Activated B cell treated with CpG ODN at 0.5 μM for 24 hours (primary cell): ENCODE measurements at regions not wholly inside any gene's neighbourhood (a gene's known extent, or its start where the extent isn't known, plus 50 kb on each side); places are given as distances from the start of the nearest gene placed in this dataset.

ENCODE experiments used
- ATAC-seq: fragments of 200-7000 bp; cut with Tn5 transposase; one replicate; pipeline ENCODE4 v1.10.0; 2021; ENCODE audit warnings: low read depth, mild to moderate bottlenecking, moderate library complexity
- CTCF ChIA-PET: fragments of 350-600 bp; sonication (Branson Sonifier 250); formaldehyde crosslinking; loops from one replicate; lab custom pipeline; 2021; ENCODE audit warnings: antibody characterized with exemption; lab: Charles Lee
- POLR2A ChIA-PET: fragments of 350-600 bp; sonication (Branson Sonifier 250); formaldehyde crosslinking; loops from one replicate; lab custom pipeline; 2021; ENCODE audit warnings: antibody characterized with exemption; lab: Charles Lee
- DNase-seq: peaks from one replicate; pipeline ENCODE4 v3.0.0; 2022
- H3K27ac Mint-ChIP-seq: one replicate; pipeline ENCODE4 v1.8.0; 2020; ENCODE audit warnings: mixed read lengths
- H3K27me3 Mint-ChIP-seq: one replicate; pipeline ENCODE4 v1.8.0; 2021; ENCODE audit warnings: mixed read lengths
- H3K36me3 Mint-ChIP-seq: one replicate; pipeline ENCODE4 v1.8.0; 2021; ENCODE audit warnings: low read depth, mixed read lengths
- H3K4me1 Mint-ChIP-seq: one replicate; pipeline ENCODE4 v1.8.0; 2021; ENCODE audit warnings: mixed read lengths
- H3K4me3 Mint-ChIP-seq: one replicate; pipeline ENCODE4 v1.8.0; 2020; ENCODE audit warnings: mild to moderate bottlenecking, mixed read lengths
- H3K9me3 Mint-ChIP-seq: one replicate; pipeline ENCODE4 v1.8.0; 2020; ENCODE audit warnings: mixed read lengths
- intact Hi-C: fragments of 100-400 bp; cut with micrococcal nuclease; formaldehyde crosslinking; loops from one replicate; pipeline ENCODE4 v1.15.1; 2024
- TF ChIP-seq, protein P1 (sequence below): fragments of 200-600 bp; IDR thresholded peaks from one replicate; pipeline ENCODE4 v1.8.0; 2022; ENCODE audit warnings: antibody characterized with exemption, mild to moderate bottlenecking

DNA sequence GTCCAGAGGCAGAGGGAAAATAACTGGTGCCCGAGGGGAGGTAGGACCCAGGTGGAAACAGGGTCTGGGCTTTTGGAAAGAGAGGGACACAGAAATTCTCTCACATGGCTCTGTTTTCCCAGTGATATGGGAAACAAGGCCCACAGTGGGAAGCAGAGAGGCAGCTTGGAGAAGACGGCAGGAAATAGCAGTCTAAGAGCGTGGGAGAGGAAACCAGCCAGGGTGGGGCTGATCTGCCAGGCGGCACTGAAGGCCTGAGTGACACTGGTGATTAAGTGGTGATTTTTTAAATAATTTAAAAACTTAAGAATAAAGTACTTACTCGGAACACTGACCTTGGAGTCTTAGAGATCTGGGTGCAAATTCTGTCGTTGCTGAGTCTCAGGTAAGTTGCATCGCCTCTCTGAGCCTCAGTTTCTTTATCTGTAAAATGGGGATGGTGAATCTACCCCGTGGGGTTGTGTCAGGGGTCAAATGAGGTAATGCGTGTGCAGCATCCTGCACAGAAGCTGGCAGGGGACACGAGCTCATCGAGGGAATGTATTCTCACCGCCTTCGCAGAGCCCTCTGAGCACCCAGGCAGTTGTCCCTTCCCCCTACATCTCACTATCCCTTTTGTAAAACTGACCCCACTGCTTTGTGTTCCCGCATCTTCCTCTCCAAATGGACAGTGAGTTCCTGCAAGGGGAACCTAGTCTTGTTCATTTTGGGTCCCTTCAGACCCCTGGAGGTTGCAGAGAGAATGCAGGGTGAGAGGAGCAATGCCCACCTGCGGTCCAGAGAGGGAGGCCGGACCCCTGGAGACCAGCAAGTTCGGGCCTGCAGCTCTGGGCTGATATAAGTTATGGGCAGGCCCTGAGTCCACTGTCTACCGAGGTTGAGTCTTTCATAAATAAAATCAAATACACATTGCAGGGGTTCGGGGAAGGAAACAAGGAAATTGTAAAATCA lies 228.6 kb upstream of the PMEPA1 start:
- Mint-ChIP-seq H3K27ac (no peak overlapping the region), H3K4me3 (no peak overlapping the region), H3K9me3 (no peaks in the 10 kb centered on the region), H3K36me3 (no peaks in the 10 kb centered on the region), H3K27me3 (peaks cover 23% of the 10 kb centered on the region), H3K4me1 (no peaks in the 10 kb centered on the region)
- POLR2A ChIA-PET, result no interaction called here
- ATAC-seq (no peak), DNase-seq (no peak)
- TF ChIP-seq, protein P1, sequence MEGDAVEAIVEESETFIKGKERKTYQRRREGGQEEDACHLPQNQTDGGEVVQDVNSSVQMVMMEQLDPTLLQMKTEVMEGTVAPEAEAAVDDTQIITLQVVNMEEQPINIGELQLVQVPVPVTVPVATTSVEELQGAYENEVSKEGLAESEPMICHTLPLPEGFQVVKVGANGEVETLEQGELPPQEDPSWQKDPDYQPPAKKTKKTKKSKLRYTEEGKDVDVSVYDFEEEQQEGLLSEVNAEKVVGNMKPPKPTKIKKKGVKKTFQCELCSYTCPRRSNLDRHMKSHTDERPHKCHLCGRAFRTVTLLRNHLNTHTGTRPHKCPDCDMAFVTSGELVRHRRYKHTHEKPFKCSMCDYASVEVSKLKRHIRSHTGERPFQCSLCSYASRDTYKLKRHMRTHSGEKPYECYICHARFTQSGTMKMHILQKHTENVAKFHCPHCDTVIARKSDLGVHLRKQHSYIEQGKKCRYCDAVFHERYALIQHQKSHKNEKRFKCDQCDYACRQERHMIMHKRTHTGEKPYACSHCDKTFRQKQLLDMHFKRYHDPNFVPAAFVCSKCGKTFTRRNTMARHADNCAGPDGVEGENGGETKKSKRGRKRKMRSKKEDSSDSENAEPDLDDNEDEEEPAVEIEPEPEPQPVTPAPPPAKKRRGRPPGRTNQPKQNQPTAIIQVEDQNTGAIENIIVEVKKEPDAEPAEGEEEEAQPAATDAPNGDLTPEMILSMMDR, result no peak
- CTCF ChIA-PET, result no interaction called here
- intact Hi-C loops, result no loop called here

DNA sequence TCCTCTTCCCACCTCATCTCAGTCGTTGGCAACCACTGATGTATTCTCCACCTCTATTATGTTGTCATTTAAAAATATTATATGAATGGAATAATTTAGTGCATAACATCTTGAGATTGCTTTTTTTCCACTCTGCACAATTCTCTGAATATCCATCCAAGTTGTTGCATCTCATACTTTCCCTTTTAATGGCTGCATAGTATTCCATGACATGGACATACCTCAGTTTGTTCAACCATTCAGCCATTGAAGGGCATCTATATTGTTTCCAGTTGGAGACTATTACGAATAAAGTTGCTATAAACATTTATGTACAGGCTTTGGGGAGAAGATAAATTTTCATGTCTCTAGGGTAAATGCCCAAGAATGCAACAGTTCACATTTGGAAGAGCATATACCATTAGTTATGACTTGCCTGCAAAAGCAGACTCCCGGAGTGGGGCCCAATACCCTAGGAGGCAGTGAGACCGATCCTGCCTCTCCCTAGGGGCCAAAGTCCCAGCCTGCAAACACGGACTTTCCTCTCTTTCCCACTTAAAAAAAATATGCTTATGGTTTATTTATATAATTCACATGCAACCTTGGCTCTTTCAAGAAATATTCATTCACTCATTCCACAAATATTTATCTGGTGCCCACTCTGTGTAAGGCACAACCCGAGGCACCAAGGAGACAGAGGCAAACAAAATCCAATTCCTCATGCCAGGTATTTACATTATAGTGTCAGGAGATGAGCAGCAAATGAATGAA lies 227.0 kb upstream of the PMEPA1 start:
- intact Hi-C loops, result no loop called here
- ATAC-seq (no peak), DNase-seq (no peak)
- Mint-ChIP-seq H3K27me3 (peaks cover 22% of the 10 kb centered on the region), H3K27ac (no peak overlapping the region), H3K4me1 (no peaks in the 10 kb centered on the region), H3K9me3 (no peaks in the 10 kb centered on the region), H3K36me3 (no peaks in the 10 kb centered on the region), H3K4me3 (no peak overlapping the region)
- TF ChIP-seq, protein P1, result no peak
- POLR2A ChIA-PET, result no interaction called here
- CTCF ChIA-PET, result no interaction called here

DNA sequence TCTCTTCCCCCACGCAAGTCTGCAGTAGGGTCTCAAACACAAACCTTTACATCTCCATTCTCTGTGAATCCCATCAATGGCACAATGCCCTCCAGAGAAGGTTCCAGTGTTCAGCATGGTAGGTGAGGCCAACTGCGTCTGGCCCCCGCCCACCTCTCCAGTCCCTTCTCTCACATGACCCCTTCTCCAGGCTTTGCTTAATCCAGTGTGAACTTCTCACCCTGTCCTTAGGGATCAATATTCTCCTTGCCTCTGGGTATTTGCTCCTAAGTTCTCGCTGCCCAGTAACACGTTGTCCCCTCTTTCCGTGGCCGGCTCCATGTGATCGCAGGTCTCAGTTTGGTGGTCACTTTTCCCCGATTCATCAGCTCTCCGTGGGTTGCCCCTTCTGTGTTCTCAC lies 225.1 kb upstream of the PMEPA1 start:
- no peaks in the 10 kb centered on the region for H3K4me1 Mint-ChIP-seq
- no peak for DNase-seq
- TF ChIP-seq, protein P1, result no peak
- H3K9me3 Mint-ChIP-seq, result no peaks in the 10 kb centered on the region
- no peak overlapping the region for H3K4me3 Mint-ChIP-seq
- no peak overlapping the region for H3K27ac Mint-ChIP-seq
- ChIA-PET POLR2A (no interaction called here), CTCF (no interaction called here)
- peaks cover 23% of the 10 kb centered on the region for H3K27me3 Mint-ChIP-seq
- intact Hi-C loops, result no loop called here
- ATAC-seq, result no peak
- no peaks in the 10 kb centered on the region for H3K36me3 Mint-ChIP-seq

DNA sequence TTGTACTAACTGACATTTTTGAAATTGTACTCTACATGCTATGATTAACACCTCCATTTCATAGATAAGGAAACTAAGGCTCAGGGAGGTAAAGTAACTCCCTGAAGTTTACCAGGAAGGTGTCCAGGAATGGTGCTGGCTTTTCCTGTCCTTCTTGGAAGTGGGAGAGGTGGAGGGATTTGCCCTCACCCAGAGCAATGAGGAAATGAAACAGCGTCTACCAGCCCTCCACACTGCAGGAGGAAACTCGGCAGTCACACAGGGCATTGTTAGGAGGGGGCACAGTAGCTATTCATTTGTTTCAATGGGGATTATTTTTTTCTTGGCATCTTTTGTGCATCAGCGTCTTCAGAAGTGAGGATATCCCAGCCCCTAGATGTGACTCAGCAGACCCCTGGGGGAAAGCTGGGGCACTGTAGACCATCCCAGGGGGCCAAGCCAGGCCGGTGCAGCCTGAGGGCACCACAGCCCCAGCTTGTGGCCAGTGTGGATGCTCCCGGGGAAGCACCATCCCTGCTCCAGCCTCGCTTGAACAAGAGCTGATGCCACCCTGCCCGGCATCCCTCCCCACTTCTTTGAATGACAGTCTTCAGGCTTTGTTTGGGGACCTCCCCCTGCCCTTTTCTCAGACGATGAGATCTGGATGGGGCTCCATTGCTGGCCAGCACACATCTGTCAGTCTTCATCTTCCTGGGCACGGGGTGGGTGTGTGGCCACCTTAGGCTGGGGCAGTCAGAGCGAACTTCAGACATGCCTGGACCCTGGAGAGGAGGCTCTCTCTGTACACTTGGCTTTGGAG lies 224.4 kb upstream of the PMEPA1 start:
- POLR2A ChIA-PET, result no interaction called here
- ATAC-seq, result no peak
- Mint-ChIP-seq H3K9me3 (peaks cover 1% of the 10 kb centered on the region), H3K36me3 (no peaks in the 10 kb centered on the region), H3K4me1 (no peaks in the 10 kb centered on the region), H3K27ac (no peak overlapping the region), H3K27me3 (peaks cover 26% of the 10 kb centered on the region), H3K4me3 (no peak overlapping the region)
- intact Hi-C loops, result no loop called here
- CTCF ChIA-PET, result no interaction called here
- TF ChIP-seq, protein P1, result no peak
- DNase-seq, result no peak
